ENCODE measurements at regions not wholly inside any gene's neighbourhood (a gene's known extent, or its start where the extent isn't known, plus 50 kb on each side); places are given as distances from the start of the nearest gene placed in this dataset.

DNA sequence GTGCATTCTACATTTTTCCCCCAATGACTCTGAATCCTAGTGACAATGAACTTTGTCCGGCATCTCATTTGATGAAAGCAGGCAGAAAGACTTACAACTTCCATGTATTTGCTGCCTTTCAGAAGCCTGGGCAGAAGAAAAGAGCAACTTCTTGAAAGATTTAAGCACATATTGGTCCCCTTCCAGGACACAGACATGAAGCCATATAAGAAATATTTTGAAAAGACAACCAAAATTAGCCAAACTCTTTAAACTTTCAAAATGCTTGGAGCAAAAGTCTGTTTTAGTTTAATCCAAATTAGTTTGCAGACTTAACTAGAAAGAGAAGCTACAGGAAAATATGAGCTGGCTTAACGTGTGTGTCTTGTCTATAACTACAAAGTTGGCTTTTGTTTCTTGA lies 492.5 kb downstream of the NR4A2 start (continued):
- TF ChIP-seq, protein P1, sequence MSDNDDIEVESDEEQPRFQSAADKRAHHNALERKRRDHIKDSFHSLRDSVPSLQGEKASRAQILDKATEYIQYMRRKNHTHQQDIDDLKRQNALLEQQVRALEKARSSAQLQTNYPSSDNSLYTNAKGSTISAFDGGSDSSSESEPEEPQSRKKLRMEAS (IDR thresholded peaks at IDR 0.05) = no peak
- TF ChIP-seq HDAC6 (IDR thresholded peaks at IDR 0.05; ENCODE audit: low read depth, low read length) = no peak

Measured in H1 (cell line).